Erythroblast (primary cell): ENCODE measurements at regions not wholly inside any gene's neighbourhood (a gene's known extent, or its start where the extent isn't known, plus 50 kb on each side); places are given as distances from the start of the nearest gene placed in this dataset.

ENCODE experiments used
- GATA1 ChIP-seq: IDR thresholded peaks from 2 replicates; pipeline ENCODE4 v1.6.1; 2011; ENCODE audit warnings: low read depth, mild to moderate bottlenecking, control low read depth, low read length, moderate library complexity
- POLR2A ChIP-seq: IDR thresholded peaks from 2 replicates; pipeline ENCODE4 v1.6.1; 2011; ENCODE audit warnings: mild to moderate bottlenecking, low read length

- no peak for TF ChIP-seq POLR2A
- no peak for TF ChIP-seq GATA1
Observed at GRCh38 chr1:214977110-214977509, 105.4 kb upstream of the KCNK2 start.
